ENCODE measurements at regions not wholly inside any gene's neighbourhood (a gene's known extent, or its start where the extent isn't known, plus 50 kb on each side); places are given as distances from the start of the nearest gene placed in this dataset.

- TF ChIP-seq, protein P1, sequence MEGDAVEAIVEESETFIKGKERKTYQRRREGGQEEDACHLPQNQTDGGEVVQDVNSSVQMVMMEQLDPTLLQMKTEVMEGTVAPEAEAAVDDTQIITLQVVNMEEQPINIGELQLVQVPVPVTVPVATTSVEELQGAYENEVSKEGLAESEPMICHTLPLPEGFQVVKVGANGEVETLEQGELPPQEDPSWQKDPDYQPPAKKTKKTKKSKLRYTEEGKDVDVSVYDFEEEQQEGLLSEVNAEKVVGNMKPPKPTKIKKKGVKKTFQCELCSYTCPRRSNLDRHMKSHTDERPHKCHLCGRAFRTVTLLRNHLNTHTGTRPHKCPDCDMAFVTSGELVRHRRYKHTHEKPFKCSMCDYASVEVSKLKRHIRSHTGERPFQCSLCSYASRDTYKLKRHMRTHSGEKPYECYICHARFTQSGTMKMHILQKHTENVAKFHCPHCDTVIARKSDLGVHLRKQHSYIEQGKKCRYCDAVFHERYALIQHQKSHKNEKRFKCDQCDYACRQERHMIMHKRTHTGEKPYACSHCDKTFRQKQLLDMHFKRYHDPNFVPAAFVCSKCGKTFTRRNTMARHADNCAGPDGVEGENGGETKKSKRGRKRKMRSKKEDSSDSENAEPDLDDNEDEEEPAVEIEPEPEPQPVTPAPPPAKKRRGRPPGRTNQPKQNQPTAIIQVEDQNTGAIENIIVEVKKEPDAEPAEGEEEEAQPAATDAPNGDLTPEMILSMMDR (conservative IDR thresholded peaks at IDR 0.05; ENCODE audit: low read depth, low read length) = no peak
- TF ChIP-seq RAD21 (IDR thresholded peaks at IDR 0.05; ENCODE audit: low read length) = no peak
Observed at GRCh38 chr2:133888107-133888506, 319.8 kb upstream of the NCKAP5 start.
